NCI-H187 treated with DMSO at 0.1 percent for 48 hours (cell line): ENCODE measurements at regions not wholly inside any gene's neighbourhood (a gene's known extent, or its start where the extent isn't known, plus 50 kb on each side); places are given as distances from the start of the nearest gene placed in this dataset.

Experiments used
- DNase-seq: peaks from one replicate; lab custom pipeline; 2025; lab: John Stamatoyannopoulos, UW

DNA sequence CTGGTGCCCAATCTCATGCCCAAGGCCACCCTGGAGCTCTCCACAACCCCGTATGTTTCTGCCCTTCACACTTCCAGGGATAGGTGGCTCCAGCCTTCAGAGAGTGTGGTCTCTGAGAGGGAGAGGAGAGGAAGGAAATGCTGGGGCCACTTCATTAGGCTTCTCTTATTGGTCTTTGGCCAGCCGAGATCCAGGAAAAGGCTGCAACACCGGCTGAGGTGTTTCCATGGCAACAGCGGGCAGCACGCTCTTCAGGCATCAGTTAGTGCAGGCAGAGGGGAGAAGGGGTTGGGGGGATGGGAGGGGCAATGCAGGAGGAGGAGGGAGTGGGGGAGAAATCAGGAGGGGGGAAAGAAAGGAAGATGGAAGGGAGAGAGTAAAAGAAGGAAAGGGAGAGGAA is 275.1 kb upstream of the GJB5 start:
- no peak for DNase-seq

- DNase-seq: no peak
Observed at GRCh38 chr1:34488080-34488708, 266.7 kb upstream of the GJB5 start.

GRCh38 chr1:34500451-34500850 is 254.4 kb upstream of the GJB5 start:
- no peak for DNase-seq

DNA sequence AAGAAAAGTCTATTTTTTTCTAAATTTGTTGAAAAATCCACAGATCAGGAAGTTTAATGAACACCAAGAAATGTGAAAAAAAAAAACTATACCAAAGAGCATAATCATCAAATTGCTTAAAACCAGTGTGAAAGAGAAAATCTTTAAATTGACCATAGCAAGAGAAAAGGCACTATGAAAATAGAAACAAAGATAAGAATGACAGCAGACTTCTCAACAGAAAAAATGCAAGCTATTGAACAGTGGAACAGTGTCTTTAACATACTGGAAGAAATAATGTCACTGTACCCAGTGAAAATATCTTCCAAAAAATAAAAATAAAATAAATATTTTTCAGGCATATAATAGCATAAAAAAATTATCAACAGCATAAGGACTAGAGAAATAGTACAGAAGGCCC is 243.0 kb upstream of the GJB5 start:
- no peak for DNase-seq

DNA sequence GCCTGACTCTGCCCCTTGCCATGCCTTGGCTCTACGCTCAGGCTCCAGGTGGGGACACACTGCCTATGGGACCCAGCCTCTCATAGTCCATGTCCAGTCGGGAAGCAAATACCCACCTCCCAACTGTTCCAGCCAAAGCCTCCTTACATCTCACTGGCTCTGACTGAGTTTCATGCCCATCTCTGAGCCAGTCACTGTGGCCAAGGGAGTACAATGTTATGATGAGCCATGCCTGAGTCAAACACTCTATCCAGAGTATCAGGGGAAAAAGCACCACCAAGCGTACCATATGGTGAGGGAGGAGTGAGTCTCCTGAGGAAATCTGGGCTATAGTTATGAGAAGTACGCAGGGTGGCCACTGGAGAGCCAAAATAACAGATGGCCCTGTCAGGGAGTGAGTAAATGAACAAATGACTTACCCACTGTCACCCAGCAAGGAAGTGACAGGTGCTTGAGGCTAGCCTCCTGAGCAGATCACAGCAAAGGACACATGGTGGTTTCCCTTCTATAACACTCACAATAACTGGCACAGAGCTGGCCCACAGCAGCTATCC is 236.6 kb upstream of the GJB5 start:
- no peak for DNase-seq

GRCh38 chr1:34520111-34520510 is 234.7 kb upstream of the GJB5 start:
- DNase-seq: no peak

DNA sequence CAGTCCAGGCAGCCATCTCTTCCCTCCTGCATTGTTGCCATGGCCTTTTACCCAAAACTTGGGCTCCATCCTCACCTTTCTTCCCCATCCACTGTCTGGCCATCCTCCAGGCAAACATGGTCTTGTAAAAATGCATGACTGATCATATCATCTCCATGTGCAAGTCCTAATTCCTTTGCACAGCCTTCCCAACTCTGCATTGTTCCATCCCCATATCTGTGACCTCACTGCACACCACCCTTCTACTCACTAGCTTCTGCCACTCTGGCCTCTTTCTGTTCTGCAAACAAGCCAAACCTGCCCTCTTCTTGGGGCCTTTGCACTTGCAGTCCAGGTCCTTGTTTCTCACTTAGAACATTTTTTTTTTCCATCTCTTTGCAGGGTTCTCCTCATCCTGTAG is 230.1 kb upstream of the GJB5 start:
- DNase-seq: no peak

- DNase-seq: no peak
Observed at GRCh38 chr1:34529935-34530859, 224.7 kb upstream of the GJB5 start.

DNA sequence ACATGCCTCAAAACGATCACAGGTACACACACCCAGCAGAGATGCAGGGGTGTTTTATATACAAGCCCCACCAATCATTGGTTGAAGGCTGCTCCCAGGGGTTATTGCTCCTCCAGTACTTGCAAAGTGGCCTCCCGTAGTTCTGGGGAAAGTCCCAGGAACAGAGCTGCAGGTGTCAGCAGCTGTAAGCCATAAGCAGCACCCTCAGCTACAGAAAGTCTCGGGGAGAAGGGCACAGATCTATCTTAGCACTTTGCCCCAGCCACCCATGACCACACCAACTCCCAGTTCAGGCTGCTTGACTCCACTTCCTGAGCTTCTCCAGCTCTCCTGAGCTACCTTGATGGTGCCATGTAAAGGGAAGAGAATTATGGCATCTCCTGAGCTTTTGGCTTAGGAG is 222.7 kb upstream of the GJB5 start:
- DNase-seq: no peak

DNA sequence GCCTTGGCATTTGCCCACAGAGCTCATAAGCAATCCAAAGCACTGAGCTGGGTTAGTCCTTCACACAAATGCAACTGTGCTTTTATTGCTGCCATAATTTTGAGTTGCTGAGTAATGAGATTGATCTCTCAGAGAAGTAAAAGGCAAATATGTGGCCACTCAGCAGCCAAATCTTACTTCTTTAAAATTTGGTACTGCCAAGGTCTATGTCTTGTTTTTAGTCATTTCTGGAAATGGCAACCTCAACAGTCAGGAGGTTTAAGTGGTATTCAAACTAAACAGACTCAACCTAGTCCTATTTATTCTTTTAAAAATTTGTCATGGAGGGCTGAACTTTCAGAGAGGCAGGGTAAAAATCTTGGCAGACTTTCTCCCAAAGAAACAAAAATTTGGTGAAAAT is 216.4 kb upstream of the GJB5 start:
- DNase-seq: no peak

DNA sequence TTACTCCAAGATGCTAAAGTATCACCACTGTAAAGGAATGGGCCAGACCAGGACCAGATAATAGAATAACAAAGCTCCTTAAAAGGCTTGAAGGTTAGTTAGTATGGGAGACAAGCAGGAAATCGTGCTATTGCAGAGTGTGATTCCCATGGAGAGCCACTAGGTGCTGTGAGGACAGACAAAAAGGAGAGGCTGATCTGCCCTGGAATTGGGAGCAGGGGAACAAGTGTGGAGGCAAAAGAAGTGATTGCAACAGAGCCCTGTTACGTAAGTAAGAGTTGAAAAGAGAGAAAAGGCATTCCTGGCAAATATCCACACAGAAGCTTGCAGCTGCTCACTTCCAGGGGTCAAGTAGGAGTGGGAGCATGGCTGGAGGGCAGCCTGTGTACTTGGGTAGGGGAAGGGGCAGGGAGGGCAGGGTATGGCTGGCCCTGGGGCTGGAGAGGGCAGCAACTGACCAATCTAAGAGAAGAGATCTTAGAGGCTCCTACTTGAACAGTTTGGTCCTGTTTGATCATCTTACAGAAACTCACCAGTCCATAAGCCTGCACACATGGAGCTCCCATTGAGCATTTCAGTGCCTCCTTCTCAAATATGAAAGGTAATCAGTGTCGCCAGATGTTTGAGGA is 207.7 kb upstream of the GJB5 start:
- DNase-seq: no peak

DNA sequence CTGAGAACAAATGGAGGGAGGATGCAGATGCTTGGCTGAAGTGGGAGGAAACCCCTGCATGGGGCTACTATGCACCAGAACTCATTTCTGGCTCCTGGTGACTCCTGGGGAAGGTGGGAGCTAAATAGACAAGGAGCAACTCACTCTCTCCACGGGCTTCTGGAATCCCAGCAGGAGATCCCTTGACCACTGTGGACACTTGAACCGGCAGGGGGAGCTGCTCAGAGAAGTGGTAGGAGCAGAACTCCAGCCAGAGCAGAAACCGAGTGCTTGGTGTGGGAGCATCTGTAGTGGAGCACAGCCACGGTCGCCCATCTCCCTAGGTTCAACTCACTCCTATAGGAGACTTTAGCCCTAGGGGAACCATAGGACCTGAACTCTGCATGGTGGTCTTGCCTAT is 205.6 kb upstream of the GJB5 start:
- no peak for DNase-seq

GRCh38 chr1:34578306-34578705 is 176.5 kb upstream of the GJB5 start:
- no peak for DNase-seq

DNA sequence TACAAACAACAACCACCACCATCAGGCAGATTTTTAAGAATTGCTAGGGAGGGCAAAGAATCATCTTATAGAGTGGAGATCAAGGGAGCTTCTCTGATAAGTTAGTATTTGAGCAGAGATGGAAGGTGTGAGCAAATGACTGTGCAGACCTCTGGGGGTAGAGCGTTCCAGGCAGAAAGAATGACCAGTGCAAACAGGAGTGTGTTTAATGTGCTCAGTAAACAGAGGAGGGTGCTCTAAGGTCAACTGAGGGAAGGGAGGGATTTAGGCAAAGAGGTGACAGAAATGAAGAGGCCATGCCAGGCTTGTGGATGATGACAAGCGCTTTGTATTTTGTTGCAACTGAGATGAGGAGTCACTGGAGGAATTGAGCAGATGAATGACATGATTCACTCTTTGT is 172.5 kb upstream of the GJB5 start:
- no peak for DNase-seq

GRCh38 chr1:34587761-34588160 is 167.1 kb upstream of the GJB5 start:
- no peak for DNase-seq

GRCh38 chr1:34590211-34590623 is 164.6 kb upstream of the GJB5 start:
- DNase-seq: peak; percentile 89

DNA sequence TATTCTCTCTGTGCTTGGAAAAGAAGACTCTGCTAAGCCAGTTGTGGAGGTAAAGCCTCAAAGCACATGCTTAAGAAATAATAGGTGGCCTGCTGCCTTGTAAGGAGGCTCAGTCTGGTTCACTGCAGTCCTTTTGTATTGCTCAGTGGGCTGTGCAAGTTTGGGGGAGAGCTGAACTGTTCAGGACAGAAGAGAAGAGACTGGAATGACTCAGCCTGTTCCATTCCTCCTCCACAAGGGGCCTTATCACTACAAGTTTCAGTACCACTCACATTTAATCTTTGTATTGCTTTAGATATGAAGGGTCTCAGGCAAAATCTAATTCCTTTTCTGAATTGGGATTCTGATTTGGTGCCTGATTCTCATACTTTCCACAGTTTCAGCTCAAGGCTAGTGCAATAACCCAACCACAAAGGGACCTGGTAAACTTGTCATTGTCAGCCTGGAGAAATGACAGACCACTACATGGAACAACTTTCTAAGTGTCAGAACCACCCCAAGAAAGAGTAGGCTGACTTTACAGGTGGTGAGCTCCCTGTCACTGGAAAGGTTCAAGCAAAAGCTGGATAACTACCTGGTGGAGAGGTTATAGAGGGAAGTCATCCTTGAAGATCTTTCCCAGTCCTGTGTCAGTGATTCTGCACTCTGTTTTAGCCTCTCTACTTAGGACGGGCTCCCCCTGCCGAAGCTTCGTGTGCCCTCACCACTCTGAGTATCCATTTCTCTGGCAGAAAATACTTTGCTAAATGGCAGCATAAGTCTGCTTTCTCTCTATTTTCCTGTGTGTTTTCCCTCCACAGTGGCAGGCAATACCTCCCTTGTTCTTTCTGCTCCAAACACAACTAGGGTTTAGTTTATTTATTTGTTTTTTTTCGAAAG is 162.9 kb upstream of the GJB5 start:
- no peak for DNase-seq

DNA sequence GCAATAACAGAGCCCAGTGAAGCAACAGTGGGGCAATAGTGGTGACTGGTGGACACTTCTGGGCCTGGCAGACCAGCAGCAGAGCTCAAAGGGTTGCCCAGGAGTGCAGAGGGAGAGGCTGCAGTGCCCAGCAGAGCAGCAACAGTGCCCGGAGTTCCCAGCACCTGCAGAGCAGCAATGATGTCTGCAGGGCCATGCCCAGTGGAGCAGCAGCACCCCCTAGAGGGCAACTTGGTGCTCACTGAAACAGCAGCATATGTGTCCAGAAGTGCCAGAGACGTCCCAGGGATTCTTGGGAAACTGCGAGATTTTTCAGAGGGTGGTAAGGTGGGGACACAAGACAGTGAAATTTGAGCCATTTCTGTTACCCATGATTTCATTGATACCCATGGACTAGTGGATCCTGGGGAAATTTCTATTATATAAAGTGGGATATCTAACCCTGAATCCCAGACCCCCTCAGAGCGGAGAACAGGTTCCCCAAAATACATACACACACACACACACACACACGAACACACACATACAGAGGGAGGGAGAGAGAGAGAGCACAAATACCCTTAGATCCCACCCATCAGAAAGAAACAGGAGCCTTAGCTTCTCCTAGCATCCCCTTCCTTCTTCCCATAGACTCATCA is 156.9 kb upstream of the GJB5 start:
- no peak for DNase-seq

GRCh38 chr1:34602907-34603306 is 151.9 kb upstream of the GJB5 start:
- DNase-seq: no peak

DNA sequence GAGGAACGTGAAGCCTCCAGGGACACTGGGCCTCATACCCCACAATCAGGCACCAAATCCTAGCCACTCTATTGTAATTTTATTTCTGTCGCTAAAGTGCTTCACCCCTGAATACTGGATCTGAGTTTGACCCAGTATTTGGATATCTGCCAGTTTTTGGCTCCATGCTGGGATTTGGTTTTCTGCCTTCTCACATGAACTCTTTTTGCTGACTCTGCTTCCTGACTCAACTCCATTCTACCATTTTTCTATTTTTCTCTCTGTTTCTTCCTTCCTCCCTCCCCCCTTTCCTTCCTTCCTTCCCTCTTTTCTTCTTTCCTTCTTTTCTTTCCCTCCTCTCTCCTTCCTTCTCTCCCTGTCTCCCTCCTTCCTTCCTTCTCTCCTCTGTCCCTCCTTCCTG is 151.3 kb upstream of the GJB5 start:
- DNase-seq: no peak

GRCh38 chr1:34606504-34606903 is 148.3 kb upstream of the GJB5 start:
- DNase-seq: no peak
